ENCODE measurements at regions not wholly inside any gene's neighbourhood (a gene's known extent, or its start where the extent isn't known, plus 50 kb on each side); places are given as distances from the start of the nearest gene placed in this dataset.

GRCh38 chr4:19399001-19399400 lies 852.7 kb upstream of the SLIT2 start:
- TF ChIP-seq POLR2A (IDR thresholded peaks at IDR 0.05; ENCODE audit: low read length) = no peak
- no peak for TF ChIP-seq GATA1 (IDR thresholded peaks at IDR 0.05; ENCODE audit: low read depth, low read length)

Data from erythroblast (primary cell).